ENCODE measurements at regions not wholly inside any gene's neighbourhood (a gene's known extent, or its start where the extent isn't known, plus 50 kb on each side); places are given as distances from the start of the nearest gene placed in this dataset.
"Not testable (repeated sequence)": the region's sequence is repeated elsewhere in the genome, so short reads cannot be mapped to it uniquely, and the experiment has no call there.

GRCh38 chr10:78231939-78232338 is 198.3 kb downstream of the RPS24 start:
- no peak overlapping the region for H3K4me3 Mint-ChIP-seq
- peaks cover 0 to 5% (median 0%) of the 10 kb centered on the region in 3 donors for H3K36me3 Mint-ChIP-seq
- peaks cover 0 to 4% (median 0%) of the 10 kb centered on the region in 6 donors for H3K9me3 Mint-ChIP-seq
- H3K4me1 Mint-ChIP-seq, result peaks cover 22 to 35% of the 10 kb centered on the region in 2 donors
- DNase-seq, result no peak
- peaks cover 5 to 28% (median 19%) of the 10 kb centered on the region in 3 donors for H3K27me3 Mint-ChIP-seq (ENCODE audit: low read depth in 3 of 3)
- no peak overlapping the region for H3K27ac Mint-ChIP-seq

DNA sequence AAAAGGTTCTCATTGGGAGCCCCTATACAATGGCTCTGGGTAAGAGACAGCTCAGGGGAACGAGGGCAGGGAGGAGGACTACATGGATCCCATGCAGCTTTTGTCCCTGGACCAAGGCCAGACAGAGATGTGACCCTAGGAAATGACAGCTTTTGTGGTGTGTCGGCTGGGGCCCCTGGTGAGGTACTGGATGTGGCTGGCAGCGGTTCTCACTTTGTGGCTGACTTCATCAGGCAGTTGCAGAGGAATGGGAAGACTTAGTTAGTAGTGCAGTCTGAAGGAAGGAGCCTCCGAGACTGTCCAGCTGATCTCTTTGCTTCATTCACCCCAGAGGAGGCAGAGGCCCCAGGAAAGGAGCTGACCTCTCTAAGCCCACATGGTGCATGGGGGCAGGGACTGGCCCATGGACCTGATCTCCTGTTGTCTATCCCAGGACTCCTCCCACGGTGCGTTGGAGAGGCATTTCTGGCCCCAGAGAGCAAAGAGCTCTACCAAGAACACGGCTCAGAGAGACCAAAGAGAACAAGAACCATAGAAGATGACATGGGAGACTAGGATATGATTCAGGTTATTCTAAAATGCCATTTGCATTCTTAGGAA is 202.9 kb downstream of the RPS24 start:
- DNase-seq, result peak in 2 of 3 donors; percentile 13 to 24
- Mint-ChIP-seq H3K27me3 (ENCODE audit: low read depth in 3 of 3) (peaks cover 1 to 20% (median 14%) of the 10 kb centered on the region in 3 donors), H3K27ac (no peak overlapping the region), H3K36me3 (peaks cover 0 to 5% (median 0%) of the 10 kb centered on the region in 3 donors), H3K4me1 (peaks cover 5 to 17% of the 10 kb centered on the region in 2 donors), H3K9me3 (no peaks in the 10 kb centered on the region), H3K4me3 (peak overlapping the region in 1 of 5 donors; percentile 9)

DNA sequence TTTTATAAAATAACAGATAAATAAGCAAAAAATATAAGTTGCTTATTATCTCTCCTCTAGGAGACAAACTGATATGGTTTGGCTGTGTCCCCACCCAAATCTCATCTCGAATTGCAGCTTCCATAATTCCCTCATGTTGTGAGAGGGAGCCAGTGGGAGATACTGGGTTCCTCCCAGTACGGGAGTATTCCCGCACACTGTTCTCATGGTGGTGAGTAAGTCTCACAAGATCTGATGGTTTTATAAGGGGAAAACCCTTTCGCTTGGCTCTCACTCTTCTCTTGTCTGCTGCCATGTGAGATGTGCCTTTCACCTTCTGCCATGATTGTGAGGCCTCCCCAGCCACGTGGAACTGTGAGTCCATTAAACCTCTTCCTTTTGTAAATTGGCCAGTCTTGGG is 204.3 kb downstream of the RPS24 start:
- H3K9me3 Mint-ChIP-seq, H3K27ac Mint-ChIP-seq, H3K36me3 Mint-ChIP-seq, DNase-seq, H3K4me3 Mint-ChIP-seq: not testable (repeated sequence)
- Mint-ChIP-seq H3K4me1 (peaks cover 5 to 13% of the 10 kb centered on the region in 2 donors), H3K27me3 (ENCODE audit: low read depth in 3 of 3) (peaks cover 1 to 20% (median 14%) of the 10 kb centered on the region in 3 donors)

DNA sequence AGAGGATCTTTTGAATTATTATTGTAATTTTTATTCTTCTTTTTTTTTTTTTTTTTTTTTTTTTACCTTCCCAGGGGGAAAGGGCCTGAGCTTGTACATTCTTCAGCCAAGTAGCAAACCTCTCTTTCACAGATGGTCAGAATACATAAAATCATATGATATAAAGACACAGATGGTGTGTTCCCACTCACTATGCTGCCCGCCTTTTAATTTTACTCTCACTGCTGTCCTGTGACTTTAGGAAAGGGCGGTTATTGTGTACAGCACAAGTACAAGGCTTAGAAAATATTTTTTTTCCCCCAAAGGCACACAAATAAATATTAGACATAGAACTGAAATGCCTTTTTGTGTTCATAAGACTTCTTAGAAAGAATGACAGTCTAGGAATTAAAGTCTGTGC is 213.6 kb downstream of the RPS24 start:
- DNase-seq, result no peak

DNA sequence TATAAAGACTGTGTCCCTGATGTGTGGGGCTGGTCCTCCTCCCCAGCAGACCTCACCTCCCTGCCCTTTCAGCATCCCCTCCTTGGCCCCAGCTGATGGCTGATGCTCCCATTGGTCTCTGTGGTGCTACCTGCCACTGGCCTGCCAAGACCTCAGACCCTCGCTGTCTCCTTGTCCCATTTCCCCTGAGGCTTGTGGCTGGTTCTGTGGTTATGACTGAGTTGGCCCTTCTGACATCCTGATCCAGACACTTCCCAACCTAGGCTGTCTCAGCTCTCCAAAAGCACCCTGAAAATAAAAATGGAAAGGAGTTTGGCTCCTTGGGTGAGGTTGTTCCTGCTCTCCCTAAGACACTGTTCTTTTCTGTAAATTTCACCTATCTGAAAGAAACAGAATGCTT is 214.2 kb downstream of the RPS24 start:
- H3K27ac Mint-ChIP-seq, result no peak overlapping the region
- H3K36me3 Mint-ChIP-seq, result peaks cover 3 to 7% (median 7%) of the 10 kb centered on the region in 3 donors
- no peak overlapping the region for H3K4me3 Mint-ChIP-seq
- DNase-seq, result no peak
- H3K4me1 Mint-ChIP-seq, result peaks cover 38 to 43% of the 10 kb centered on the region in 2 donors
- peaks cover 0 to 8% (median 0%) of the 10 kb centered on the region in 6 donors for H3K9me3 Mint-ChIP-seq
- H3K27me3 Mint-ChIP-seq (ENCODE audit: low read depth in 3 of 3), result peaks cover 0 to 12% (median 8%) of the 10 kb centered on the region in 3 donors

More for the DNA sequence above, 213.6 kb downstream of the RPS24 start:
- peaks cover 0 to 12% (median 8%) of the 10 kb centered on the region in 3 donors for H3K27me3 Mint-ChIP-seq (ENCODE audit: low read depth in 3 of 3)
- H3K4me3 Mint-ChIP-seq, result no peak overlapping the region
- H3K27ac Mint-ChIP-seq, result no peak overlapping the region
- H3K36me3 Mint-ChIP-seq, result peaks cover 3 to 7% (median 7%) of the 10 kb centered on the region in 3 donors
- H3K4me1 Mint-ChIP-seq, result peaks cover 38 to 39% of the 10 kb centered on the region in 2 donors
- H3K9me3 Mint-ChIP-seq, result peaks cover 0 to 8% (median 0%) of the 10 kb centered on the region in 6 donors

GRCh38 chr10:78248651-78249464 is 215.2 kb downstream of the RPS24 start:
- Mint-ChIP-seq H3K27ac (no peak overlapping the region), H3K4me3 (peak overlapping the region in 2 of 5 donors; percentile 18 to 66), H3K36me3 (peaks cover 3 to 7% (median 7%) of the 10 kb centered on the region in 3 donors), H3K4me1 (peaks cover 38 to 43% of the 10 kb centered on the region in 2 donors), H3K9me3 (peaks cover 0 to 4% (median 0%) of the 10 kb centered on the region in 6 donors), H3K27me3 (ENCODE audit: low read depth in 3 of 3) (peaks cover 0 to 5% (median 5%) of the 10 kb centered on the region in 3 donors)
- DNase-seq, result no peak

GRCh38 chr10:78249690-78250089 is 216.0 kb downstream of the RPS24 start:
- Mint-ChIP-seq H3K4me3 (peak overlapping the region; percentile 49 to 75 (median 62)), H3K36me3 (peaks cover 0 to 7% (median 3%) of the 10 kb centered on the region in 3 donors), H3K4me1 (peaks cover 38 to 43% of the 10 kb centered on the region in 2 donors), H3K27me3 (ENCODE audit: low read depth in 3 of 3) (peaks cover 0 to 5% (median 5%) of the 10 kb centered on the region in 3 donors), H3K9me3 (no peaks in the 10 kb centered on the region), H3K27ac (no peak overlapping the region)
- no peak for DNase-seq

DNA sequence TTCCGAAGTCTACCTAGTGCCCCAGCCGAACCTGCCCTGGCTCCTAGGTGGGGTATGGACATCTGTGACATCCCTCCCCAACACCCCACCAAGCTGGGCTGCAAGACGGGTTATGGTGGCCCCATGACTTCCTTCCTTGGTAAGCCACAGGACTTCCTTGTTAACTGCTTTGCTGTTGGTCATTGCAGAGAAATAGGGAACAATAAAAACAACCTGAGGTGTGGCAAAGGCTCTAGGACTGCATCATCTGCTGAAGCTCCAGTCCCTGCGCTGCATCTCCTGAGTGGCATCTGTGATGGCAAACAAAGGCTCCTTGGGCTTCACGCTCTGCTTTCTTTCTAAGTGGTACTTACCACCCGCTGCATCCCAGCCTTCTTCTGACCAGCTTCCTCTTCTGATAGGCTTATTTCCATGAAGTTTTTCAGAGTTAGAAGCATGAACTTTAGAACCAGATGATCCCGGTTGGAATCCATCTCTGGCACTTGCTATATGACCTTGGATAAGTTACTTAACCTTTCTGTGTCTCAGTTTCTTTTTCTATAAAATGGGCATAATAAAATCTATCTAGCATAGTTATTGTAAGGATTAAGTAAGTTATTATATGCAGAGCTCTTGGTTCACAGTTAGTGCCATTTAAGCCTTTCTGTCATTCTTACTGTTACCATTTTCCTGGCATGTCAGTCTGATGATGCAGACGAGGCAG is 216.8 kb downstream of the RPS24 start:
- H3K9me3 Mint-ChIP-seq, result no peaks in the 10 kb centered on the region
- H3K27ac Mint-ChIP-seq, result peak overlapping the region in 1 of 6 donors; percentile 8
- peaks cover 3 to 5% (median 5%) of the 10 kb centered on the region in 3 donors for H3K27me3 Mint-ChIP-seq (ENCODE audit: low read depth in 3 of 3)
- H3K4me3 Mint-ChIP-seq, result peak overlapping the region; percentile 49 to 75 (median 62)
- peaks cover 0 to 2% (median 0%) of the 10 kb centered on the region in 3 donors for H3K36me3 Mint-ChIP-seq
- peak; percentile 53 to 58 (median 54) for DNase-seq
- H3K4me1 Mint-ChIP-seq, result peaks cover 38 to 43% of the 10 kb centered on the region in 2 donors

GRCh38 chr10:78251016-78251385 is 217.3 kb downstream of the RPS24 start:
- Mint-ChIP-seq H3K27ac (no peak overlapping the region), H3K36me3 (no peaks in the 10 kb centered on the region), H3K4me1 (peaks cover 38 to 43% of the 10 kb centered on the region in 2 donors), H3K9me3 (no peaks in the 10 kb centered on the region), H3K27me3 (ENCODE audit: low read depth in 3 of 3) (peaks cover 4 to 5% (median 4%) of the 10 kb centered on the region in 3 donors), H3K4me3 (peak overlapping the region in 4 of 5 donors; percentile 20 to 63 (median 52))
- DNase-seq, result no peak

DNA sequence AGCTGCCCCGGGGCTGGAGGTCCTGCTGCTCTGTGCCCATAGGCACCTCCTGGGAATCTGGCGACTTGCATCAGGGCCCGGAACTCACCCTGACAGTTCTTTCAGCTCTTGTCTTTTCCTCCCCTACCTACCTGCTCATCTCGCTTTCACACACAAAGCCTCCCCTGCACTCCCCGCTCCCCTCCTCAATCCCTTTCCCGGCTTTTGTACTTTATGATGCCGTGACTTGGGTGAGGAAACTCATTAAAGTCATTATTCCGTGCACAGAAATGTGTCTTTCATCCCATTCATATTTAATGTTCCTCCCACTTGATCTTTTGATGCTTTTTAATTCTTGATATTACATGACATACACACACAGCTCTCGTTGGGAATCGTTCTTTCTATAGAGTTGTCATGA is 218.6 kb downstream of the RPS24 start:
- H3K27me3 Mint-ChIP-seq (ENCODE audit: low read depth in 3 of 3), result peaks cover 4 to 5% (median 4%) of the 10 kb centered on the region in 3 donors
- DNase-seq, result no peak
- no peak overlapping the region for H3K4me3 Mint-ChIP-seq
- no peak overlapping the region for H3K27ac Mint-ChIP-seq
- no peaks in the 10 kb centered on the region for H3K36me3 Mint-ChIP-seq
- H3K9me3 Mint-ChIP-seq, result no peaks in the 10 kb centered on the region
- H3K4me1 Mint-ChIP-seq, result peaks cover 38 to 43% of the 10 kb centered on the region in 2 donors

DNA sequence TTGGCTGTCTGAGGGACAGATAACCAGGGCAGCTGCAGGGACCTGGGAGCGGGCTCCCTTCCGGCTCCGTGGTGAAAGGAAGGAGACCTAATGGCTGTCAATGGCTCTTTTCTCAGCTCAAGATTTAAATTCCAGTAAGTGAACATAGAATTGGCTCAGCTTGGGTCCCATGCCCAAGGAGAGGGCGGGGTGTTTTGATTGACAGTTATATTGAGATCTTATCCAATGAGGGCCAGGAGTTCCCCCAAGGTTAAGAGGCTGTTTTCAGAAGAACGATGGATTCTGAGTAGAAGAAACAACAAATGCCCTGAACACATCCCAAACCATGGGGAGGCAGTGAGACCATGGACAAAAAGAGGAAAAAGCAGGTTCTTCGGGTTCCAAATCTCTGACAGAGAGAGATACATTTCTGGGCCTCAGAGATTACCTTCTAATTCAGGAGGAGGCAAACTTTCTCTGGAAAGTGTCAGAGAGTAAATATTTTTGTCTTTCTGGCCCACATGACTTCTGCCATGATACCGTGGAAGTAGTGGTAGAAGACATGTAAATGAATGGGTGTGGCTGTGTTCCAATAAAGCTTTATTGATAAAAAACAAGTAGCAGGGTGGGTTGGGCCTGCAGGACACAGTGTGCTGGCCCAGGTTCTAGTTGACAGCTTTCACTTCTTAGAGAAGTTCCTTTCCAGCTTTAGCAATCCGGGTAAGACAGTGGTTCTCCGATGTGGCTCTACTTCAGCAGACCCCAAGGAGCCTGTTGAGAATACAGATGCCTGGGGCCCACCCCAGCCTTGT is 219.6 kb downstream of the RPS24 start:
- Mint-ChIP-seq H3K27me3 (ENCODE audit: low read depth in 3 of 3) (peaks cover 4 to 5% (median 5%) of the 10 kb centered on the region in 3 donors), H3K27ac (peak overlapping the region in 1 of 6 donors; percentile 18), H3K4me1 (peaks cover 33 to 40% of the 10 kb centered on the region in 2 donors), H3K4me3 (no peak overlapping the region), H3K36me3 (no peaks in the 10 kb centered on the region), H3K9me3 (no peaks in the 10 kb centered on the region)
- no peak for DNase-seq

DNA sequence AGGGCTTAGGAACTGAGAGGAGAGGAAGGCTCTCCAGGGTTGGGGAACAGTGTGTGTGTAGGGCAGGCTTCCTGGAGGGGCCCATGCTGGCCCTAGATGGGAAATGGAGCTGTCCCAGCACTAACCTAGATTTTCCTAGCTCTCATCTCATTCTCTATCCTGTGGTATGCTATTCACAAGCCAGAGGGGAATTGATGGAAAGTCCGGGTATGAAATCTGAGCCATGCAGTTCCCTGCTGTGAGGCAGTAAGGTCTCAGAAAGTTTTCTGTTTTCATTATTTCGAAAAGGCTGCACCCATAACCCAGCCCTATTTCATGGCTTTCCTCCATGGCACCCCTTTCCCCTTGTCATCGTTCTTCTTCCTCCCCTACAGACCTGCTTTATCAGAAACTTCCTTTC is 220.3 kb downstream of the RPS24 start:
- Mint-ChIP-seq H3K4me1 (peaks cover 25 to 33% of the 10 kb centered on the region in 2 donors), H3K4me3 (no peak overlapping the region), H3K36me3 (no peaks in the 10 kb centered on the region), H3K9me3 (no peaks in the 10 kb centered on the region), H3K27ac (no peak overlapping the region), H3K27me3 (ENCODE audit: low read depth in 3 of 3) (peaks cover 4 to 5% (median 4%) of the 10 kb centered on the region in 3 donors)
- no peak for DNase-seq

- no peak for DNase-seq
- Mint-ChIP-seq H3K36me3 (no peaks in the 10 kb centered on the region), H3K4me3 (no peak overlapping the region), H3K27me3 (ENCODE audit: low read depth in 3 of 3) (peaks cover 3 to 8% (median 5%) of the 10 kb centered on the region in 3 donors), H3K4me1 (peaks cover 13 to 21% of the 10 kb centered on the region in 2 donors), H3K27ac (no peak overlapping the region), H3K9me3 (no peaks in the 10 kb centered on the region)
Measured at GRCh38 chr10:78255214-78255613, 221.6 kb downstream of the RPS24 start.
